LNCAP (cell line): ENCODE measurements at regions not wholly inside any gene's neighbourhood (a gene's known extent, or its start where the extent isn't known, plus 50 kb on each side); places are given as distances from the start of the nearest gene placed in this dataset.

Experiments
- CTCF ChIP-seq: fragments of 450-650 bp; IDR thresholded peaks from 2 replicates; pipeline ENCODE4 v1.5.1; 2017; ENCODE audit warnings: mild to moderate bottlenecking

GRCh38 chr17:77755410-77755963, 203.0 kb upstream of the TNRC6C start:
- TF ChIP-seq CTCF, result no peak

- TF ChIP-seq CTCF, result no peak
Measured at GRCh38 chr17:77756028-77756427, 202.5 kb upstream of the TNRC6C start.

GRCh38 chr17:77756846-77757560, 201.5 kb upstream of the TNRC6C start:
- TF ChIP-seq CTCF, result no peak

- TF ChIP-seq CTCF, result no peak
Measured at GRCh38 chr17:77757561-77757898, 201.0 kb upstream of the TNRC6C start.

- TF ChIP-seq CTCF, result no peak
Measured at GRCh38 chr17:77763023-77763422, 195.5 kb upstream of the TNRC6C start.

- no peak for TF ChIP-seq CTCF
Measured at GRCh38 chr17:77763575-77763974, 194.9 kb upstream of the TNRC6C start.

GRCh38 chr17:77765292-77765691, 193.2 kb upstream of the TNRC6C start:
- no peak for TF ChIP-seq CTCF

GRCh38 chr17:77767148-77767547, 191.4 kb upstream of the TNRC6C start:
- TF ChIP-seq CTCF, result no peak
